H54 (cell line): ENCODE measurements at regions not wholly inside any gene's neighbourhood (a gene's known extent, or its start where the extent isn't known, plus 50 kb on each side); places are given as distances from the start of the nearest gene placed in this dataset.
"Not testable (repeated sequence)": the region's sequence is repeated elsewhere in the genome, so short reads cannot be mapped to it uniquely, and the experiment has no call there.

Source experiments
- DNase-seq: peaks from one replicate; pipeline ENCODE4 v3.0.0; 2011; ENCODE audit warnings: low spot score, mixed read lengths; ENCODE audit not compliant: insufficient read length
- FAIRE-seq: peaks from 3 replicates; lab custom pipeline; 2011; peaks lifted over from hg19 to GRCh38; lab: Jason Lieb, UNC
- POLR2A ChIP-seq: IDR thresholded peaks from 2 replicates; pipeline ENCODE4 v1.6.1; 2011; ENCODE audit warnings: low read depth, mild to moderate bottlenecking, low read length

GRCh38 chr5:42120070-42120469, 195.0 kb downstream of the FBXO4 start:
- DNase-seq (no peak), FAIRE-seq (no peak)
- TF ChIP-seq POLR2A = no peak

- no peak for TF ChIP-seq POLR2A
- DNase-seq (no peak), FAIRE-seq (no peak)
Measured at GRCh38 chr5:42121401-42121800, 196.3 kb downstream of the FBXO4 start.

GRCh38 chr5:42131081-42131480, 206.0 kb downstream of the FBXO4 start:
- TF ChIP-seq POLR2A = no peak
- FAIRE-seq (no peak), DNase-seq (no peak)

- FAIRE-seq (no peak), DNase-seq (no peak)
- TF ChIP-seq POLR2A = no peak
Measured at GRCh38 chr5:42143361-42143760, 218.3 kb downstream of the FBXO4 start.

GRCh38 chr5:42148813-42149212, 223.7 kb downstream of the FBXO4 start:
- no peak for FAIRE-seq
- DNase-seq = no peak
- no peak for TF ChIP-seq POLR2A

- DNase-seq (no peak), FAIRE-seq (no peak)
- TF ChIP-seq POLR2A = no peak
Measured at GRCh38 chr5:42157215-42157614, 232.1 kb downstream of the FBXO4 start.

- FAIRE-seq (no peak), DNase-seq (no peak)
- no peak for TF ChIP-seq POLR2A
Measured at GRCh38 chr5:42163083-42163482, 238.0 kb downstream of the FBXO4 start.

GRCh38 chr5:42168091-42168670, 243.1 kb downstream of the FBXO4 start:
- no peak for TF ChIP-seq POLR2A
- DNase-seq = no peak
- no peak for FAIRE-seq

GRCh38 chr5:42176118-42176517, 247.1 kb upstream of the GHR start:
- FAIRE-seq, DNase-seq: not testable (repeated sequence)

GRCh38 chr5:42179843-42180242, 243.4 kb upstream of the GHR start:
- not testable (repeated sequence) for FAIRE-seq

GRCh38 chr5:42216904-42217303, 206.3 kb upstream of the GHR start:
- TF ChIP-seq POLR2A = no peak
- DNase-seq = no peak
- FAIRE-seq = no peak

More at GRCh38 chr5:42179843-42180242, 243.4 kb upstream of the GHR start:
- not testable (repeated sequence) for DNase-seq

- no peak for FAIRE-seq
- no peak for DNase-seq
- TF ChIP-seq POLR2A = no peak
Measured at GRCh38 chr5:42217791-42218190, 205.4 kb upstream of the GHR start.

- no peak for FAIRE-seq
- no peak for DNase-seq
- TF ChIP-seq POLR2A = no peak
Measured at GRCh38 chr5:42225009-42225408, 198.2 kb upstream of the GHR start.

- FAIRE-seq (no peak), DNase-seq (no peak)
- no peak for TF ChIP-seq POLR2A
Measured at GRCh38 chr5:42228279-42228678, 195.0 kb upstream of the GHR start.

- FAIRE-seq (no peak), DNase-seq (no peak)
- TF ChIP-seq POLR2A = no peak
Measured at GRCh38 chr5:42230839-42231238, 192.4 kb upstream of the GHR start.

GRCh38 chr5:42235241-42235640, 188.0 kb upstream of the GHR start:
- DNase-seq (no peak), FAIRE-seq (no peak)
- TF ChIP-seq POLR2A = no peak

- DNase-seq = no peak
- no peak for TF ChIP-seq POLR2A
- no peak for FAIRE-seq
Measured at GRCh38 chr5:42235837-42236236, 187.4 kb upstream of the GHR start.
